ENCODE measurements at regions not wholly inside any gene's neighbourhood (a gene's known extent, or its start where the extent isn't known, plus 50 kb on each side); places are given as distances from the start of the nearest gene placed in this dataset.

DNA sequence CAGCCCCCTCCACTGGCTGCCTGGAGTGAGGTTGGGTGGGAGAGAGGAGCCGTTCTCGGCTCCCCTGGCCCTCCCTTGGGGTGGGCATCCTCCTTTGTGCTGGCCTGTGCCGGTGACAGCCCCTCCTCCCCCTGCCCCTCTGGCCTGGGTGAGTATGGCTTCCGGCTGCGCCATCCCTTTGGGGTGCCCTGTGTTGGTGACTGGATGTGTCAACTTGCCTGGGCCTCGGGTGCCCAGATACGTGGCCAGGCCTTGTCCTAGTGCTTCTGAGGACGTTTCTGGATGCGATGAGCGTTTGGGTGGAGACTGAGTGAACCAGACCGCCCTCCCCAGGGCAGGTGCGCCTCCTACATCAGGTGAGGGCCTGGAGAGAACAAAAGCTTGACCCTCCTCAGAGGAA lies 59.7 kb downstream of the PLXNA1 start:
- TF ChIP-seq CTCF (IDR thresholded peaks at IDR 0.05; ENCODE audit: insufficient read depth in 1 of 2, low read depth in 1 of 2, low read length in 1 of 2, severe bottlenecking in 1 of 2, unreplicated experiment in 1 of 2) = no peak
- intact Hi-C loops (cut with micrococcal nuclease; ENCODE audit: unreplicated experiment) = no loop called here
- H3K4me1 ChIP-seq = no peaks in the 10 kb centered on the region
- no peak for DNase-seq
- CTCF ChIA-PET = no interaction called here
- H3K27me3 ChIP-seq (replicated peaks; ENCODE audit: control insufficient read depth, insufficient read depth, low read length) = no peaks in the 10 kb centered on the region
- no TSS peak for BruUV-seq (replicated peaks)
- Mint-ChIP-seq H3K27me3 (ENCODE audit: insufficient read depth, unreplicated experiment) (no peaks in the 10 kb centered on the region), H3K9me3 (ENCODE audit: unreplicated experiment) (no peaks in the 10 kb centered on the region), H3K36me3 (ENCODE audit: insufficient read depth, unreplicated experiment) (peaks cover 28% of the 10 kb centered on the region), H3K27ac (ENCODE audit: unreplicated experiment) (no peak overlapping the region), H3K4me1 (ENCODE audit: low read depth, unreplicated experiment) (peaks cover 7% of the 10 kb centered on the region), H3K4me3 (ENCODE audit: unreplicated experiment) (no peak overlapping the region)
- H3K4me3 ChIP-seq (ENCODE audit: low read depth, low read length) = no peak overlapping the region
- H3K36me3 ChIP-seq (ENCODE audit: control insufficient read depth, insufficient read depth, low read length) = no peaks in the 10 kb centered on the region
- H3K9me3 ChIP-seq = no peaks in the 10 kb centered on the region
- POLR2A ChIA-PET = no interaction called here

DNA sequence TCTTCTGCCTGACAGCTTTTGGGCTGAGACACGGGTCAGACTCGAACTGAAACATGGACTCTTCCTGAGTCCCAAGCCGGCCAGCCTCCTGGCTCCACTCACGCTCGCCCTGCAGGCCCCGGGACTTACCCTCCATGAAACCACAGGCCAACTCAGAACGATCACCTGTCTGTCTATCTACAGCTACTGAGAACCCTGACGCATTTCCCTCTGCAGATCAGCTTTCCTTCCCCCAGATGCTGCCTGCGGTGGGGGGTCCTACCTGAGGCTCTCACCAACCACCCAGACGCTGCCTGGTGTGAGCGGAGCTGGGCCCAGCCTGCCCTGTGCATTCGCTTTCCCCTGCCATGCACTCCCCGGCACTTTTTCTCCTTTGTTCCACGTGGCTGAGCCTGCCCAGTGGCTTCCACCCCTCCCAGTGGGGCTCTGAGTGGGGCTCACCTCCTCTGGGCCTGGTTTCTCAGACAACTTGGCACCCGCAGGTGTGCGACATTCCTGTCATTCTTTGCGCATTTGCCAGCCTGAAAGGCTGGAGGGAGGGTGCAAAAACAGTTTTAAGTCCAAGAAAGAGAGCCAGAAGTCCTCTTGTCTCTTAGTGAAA lies 60.2 kb downstream of the PLXNA1 start:
- Mint-ChIP-seq H3K4me1 (ENCODE audit: low read depth, unreplicated experiment) (peaks cover 7% of the 10 kb centered on the region), H3K4me3 (ENCODE audit: unreplicated experiment) (no peak overlapping the region), H3K9me3 (ENCODE audit: unreplicated experiment) (peaks cover 2% of the 10 kb centered on the region), H3K36me3 (ENCODE audit: insufficient read depth, unreplicated experiment) (peaks cover 28% of the 10 kb centered on the region), H3K27ac (ENCODE audit: unreplicated experiment) (no peak overlapping the region), H3K27me3 (ENCODE audit: insufficient read depth, unreplicated experiment) (no peaks in the 10 kb centered on the region)
- Histone ChIP-seq H3K4me1 (no peaks in the 10 kb centered on the region), H3K36me3 (ENCODE audit: control insufficient read depth, insufficient read depth, low read length) (no peaks in the 10 kb centered on the region), H3K4me3 (ENCODE audit: low read depth, low read length) (no peak overlapping the region), H3K27me3 (replicated peaks; ENCODE audit: control insufficient read depth, insufficient read depth, low read length) (no peaks in the 10 kb centered on the region), H3K9me3 (no peaks in the 10 kb centered on the region)
- no peak for TF ChIP-seq CTCF (IDR thresholded peaks at IDR 0.05; ENCODE audit: insufficient read depth in 1 of 2, low read depth in 1 of 2, low read length in 1 of 2, severe bottlenecking in 1 of 2, unreplicated experiment in 1 of 2)
- no peak for DNase-seq
- intact Hi-C loops (cut with micrococcal nuclease; ENCODE audit: unreplicated experiment) = no loop called here
- CTCF ChIA-PET = no interaction called here
- no TSS peak for BruUV-seq (replicated peaks)
- POLR2A ChIA-PET = no interaction called here

DNA sequence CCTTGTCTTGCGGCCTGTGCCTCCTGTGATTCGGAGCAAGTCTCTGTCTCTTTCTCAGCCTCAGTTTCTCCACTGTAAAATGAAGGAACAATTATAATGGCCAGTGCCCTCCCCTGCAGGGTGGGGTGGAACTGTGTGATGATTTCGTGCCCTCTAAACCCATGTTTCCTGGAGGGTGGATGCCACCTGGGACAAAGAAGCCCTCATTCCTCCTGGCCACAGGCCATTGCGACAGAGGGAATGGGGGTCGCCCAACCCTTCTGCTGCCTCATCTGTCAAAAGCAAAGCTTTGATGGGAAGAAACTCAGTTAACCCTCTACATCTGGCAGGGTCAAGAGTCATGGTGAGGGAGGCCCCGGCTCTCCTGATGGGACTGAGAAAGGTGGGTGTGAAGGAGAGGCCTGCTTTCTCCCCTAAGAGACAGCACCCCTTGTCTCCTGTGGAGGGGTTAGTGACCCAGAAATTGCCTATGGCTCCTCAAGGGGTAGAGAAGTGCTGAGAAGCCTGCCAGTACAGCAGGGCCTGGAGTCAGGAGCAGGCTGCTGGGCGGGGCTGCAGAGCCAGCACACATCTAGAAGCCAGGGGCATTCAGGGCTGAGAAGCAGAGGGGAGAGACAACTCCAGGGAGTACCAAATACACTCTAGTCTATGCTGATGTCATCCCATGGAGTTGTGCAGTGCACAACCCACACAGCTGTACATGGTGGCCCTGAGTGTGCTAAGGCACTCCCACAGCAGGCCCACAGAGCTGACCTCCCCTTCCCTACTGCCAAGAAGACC lies 61.0 kb downstream of the PLXNA1 start:
- intact Hi-C loops (cut with micrococcal nuclease; ENCODE audit: unreplicated experiment) = no loop called here

More for the DNA sequence above, 61.0 kb downstream of the PLXNA1 start:
- no peak for TF ChIP-seq CTCF (IDR thresholded peaks at IDR 0.05; ENCODE audit: insufficient read depth in 1 of 2, low read depth in 1 of 2, low read length in 1 of 2, severe bottlenecking in 1 of 2, unreplicated experiment in 1 of 2)
- ChIA-PET CTCF (no interaction called here), POLR2A (no interaction called here)
- no peak overlapping the region for H3K4me3 Mint-ChIP-seq (ENCODE audit: unreplicated experiment)
- peaks cover 10% of the 10 kb centered on the region for H3K9me3 Mint-ChIP-seq (ENCODE audit: unreplicated experiment)
- Histone ChIP-seq H3K4me3 (ENCODE audit: low read depth, low read length) (no peak overlapping the region), H3K4me1 (no peaks in the 10 kb centered on the region), H3K9me3 (no peaks in the 10 kb centered on the region), H3K27me3 (replicated peaks; ENCODE audit: control insufficient read depth, insufficient read depth, low read length) (no peaks in the 10 kb centered on the region), H3K36me3 (ENCODE audit: control insufficient read depth, insufficient read depth, low read length) (no peaks in the 10 kb centered on the region)
- no peak for DNase-seq
- peaks cover 7% of the 10 kb centered on the region for H3K4me1 Mint-ChIP-seq (ENCODE audit: low read depth, unreplicated experiment)
- no TSS peak for BruUV-seq (replicated peaks)
- H3K27ac Mint-ChIP-seq (ENCODE audit: unreplicated experiment) = no peak overlapping the region
- peaks cover 23% of the 10 kb centered on the region for H3K36me3 Mint-ChIP-seq (ENCODE audit: insufficient read depth, unreplicated experiment)
- peaks cover under 1% of the 10 kb centered on the region for H3K27me3 Mint-ChIP-seq (ENCODE audit: insufficient read depth, unreplicated experiment)
